Kidney (tissue), 13 donors: ENCODE measurements at regions not wholly inside any gene's neighbourhood (a gene's known extent, or its start where the extent isn't known, plus 50 kb on each side); places are given as distances from the start of the nearest gene placed in this dataset.

Experiments
- DNase-seq, 5 donors: peaks; one replicate each; pipeline ENCODE4 v3.0.0-alpha.2; 2013 to 2020
- FAIRE-seq: peaks from 2 replicates; lab custom pipeline; 2012; peaks lifted over from hg19 to GRCh38; lab: Jason Lieb, UNC
- H3K27ac ChIP-seq, 2 donors: one replicate each; pipeline ENCODE4 v1.7.0; 2013; ENCODE audit warnings: low read depth in 2 of 2, low read length in 2 of 2, inconsistent platforms in 1 of 2
- H3K27me3 ChIP-seq: one replicate; pipeline ENCODE4 v1.7.1; 2013; ENCODE audit warnings: low read length, inconsistent platforms; ENCODE audit not compliant: control insufficient read depth, insufficient read depth
- H3K36me3 ChIP-seq, 3 donors: one replicate each; pipeline versions ENCODE4 v1.7.0 to v1.7.1; 2013; ENCODE audit warnings: low read length in 3 of 3, control low read depth in 1 of 3, inconsistent platforms in 1 of 3; ENCODE audit not compliant: insufficient read depth in 3 of 3, control insufficient read depth in 2 of 3
- H3K4me1 ChIP-seq, 3 donors: one replicate each; pipeline versions ENCODE4 v1.7.0 to v1.7.1; 2013; ENCODE audit warnings: low read length in 3 of 3, inconsistent platforms in 1 of 3, low read depth in 1 of 3; ENCODE audit not compliant: control insufficient read depth in 2 of 3, insufficient read depth in 2 of 3
- H3K4me3 ChIP-seq, 3 donors: one replicate each; pipeline versions ENCODE4 v1.7.0 to v1.8.1; 2013; ENCODE audit warnings: low read length in 3 of 3, control low read depth in 1 of 3, inconsistent platforms in 1 of 3
- H3K9ac ChIP-seq, 3 donors: one replicate each; pipeline versions ENCODE4 v1.7.0 to v1.7.1; 2013; ENCODE audit warnings: low read length in 3 of 3, control low read depth in 1 of 3, inconsistent platforms in 1 of 3
- H3K9me3 ChIP-seq, 3 donors: one replicate each; pipeline versions ENCODE4 v1.7.0 to v1.7.1; 2013; ENCODE audit warnings: low read length in 3 of 3, control low read depth in 1 of 3, inconsistent platforms in 1 of 3; ENCODE audit not compliant: control insufficient read depth in 2 of 3, insufficient read depth in 1 of 3
- intact Hi-C: fragments of 100-400 bp; cut with DNase I; formaldehyde crosslinking; loops from one replicate; pipeline ENCODE4 v1.11.1; 2022
- TF ChIP-seq, protein P1 (sequence below): IDR thresholded peaks from 3 replicates; pipeline ENCODE4 v1.5.1; 2012; ENCODE audit warnings: mild to moderate bottlenecking, moderate library complexity, borderline replicate concordance; ENCODE audit not compliant: insufficient read depth; ENCODE audit errors: extremely low read depth
- donor health status: control.
- donor health status: control.
- donor health status: control.
- donor health status: control.
- donor health status: control.
- donor health status: DM: yes; HTN: yes; CAD: no.
- donor health status: Normal renal cell carcinoma (clear cell type).

DNA sequence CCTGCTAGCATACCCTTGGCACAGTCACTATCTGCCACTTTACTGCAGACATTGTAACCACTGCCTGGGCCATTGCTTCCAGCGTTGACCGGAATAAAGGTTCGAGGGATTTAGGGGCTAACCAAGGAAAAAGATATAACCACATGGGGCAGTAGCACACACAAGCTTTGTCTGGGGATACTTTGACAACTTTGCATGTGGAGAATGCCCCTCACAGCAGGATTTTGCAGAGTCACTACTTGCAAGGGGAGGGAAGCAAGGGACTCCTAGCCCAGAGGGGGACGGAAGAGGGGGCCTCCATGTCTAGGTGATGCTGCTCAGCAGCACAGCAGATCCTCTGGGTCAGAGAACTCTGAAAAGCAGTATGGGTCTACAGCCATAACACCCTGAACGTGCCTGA, 138.7 kb downstream of the SPP2 start:
- TF ChIP-seq, protein P1, sequence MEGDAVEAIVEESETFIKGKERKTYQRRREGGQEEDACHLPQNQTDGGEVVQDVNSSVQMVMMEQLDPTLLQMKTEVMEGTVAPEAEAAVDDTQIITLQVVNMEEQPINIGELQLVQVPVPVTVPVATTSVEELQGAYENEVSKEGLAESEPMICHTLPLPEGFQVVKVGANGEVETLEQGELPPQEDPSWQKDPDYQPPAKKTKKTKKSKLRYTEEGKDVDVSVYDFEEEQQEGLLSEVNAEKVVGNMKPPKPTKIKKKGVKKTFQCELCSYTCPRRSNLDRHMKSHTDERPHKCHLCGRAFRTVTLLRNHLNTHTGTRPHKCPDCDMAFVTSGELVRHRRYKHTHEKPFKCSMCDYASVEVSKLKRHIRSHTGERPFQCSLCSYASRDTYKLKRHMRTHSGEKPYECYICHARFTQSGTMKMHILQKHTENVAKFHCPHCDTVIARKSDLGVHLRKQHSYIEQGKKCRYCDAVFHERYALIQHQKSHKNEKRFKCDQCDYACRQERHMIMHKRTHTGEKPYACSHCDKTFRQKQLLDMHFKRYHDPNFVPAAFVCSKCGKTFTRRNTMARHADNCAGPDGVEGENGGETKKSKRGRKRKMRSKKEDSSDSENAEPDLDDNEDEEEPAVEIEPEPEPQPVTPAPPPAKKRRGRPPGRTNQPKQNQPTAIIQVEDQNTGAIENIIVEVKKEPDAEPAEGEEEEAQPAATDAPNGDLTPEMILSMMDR: no peak
- H3K36me3 ChIP-seq: no peaks in the 10 kb centered on the region
- H3K27me3 ChIP-seq: no peaks in the 10 kb centered on the region
- H3K4me3 ChIP-seq: no peak overlapping the region
- no peaks in the 10 kb centered on the region for H3K9me3 ChIP-seq
- FAIRE-seq: no peak
- H3K27ac ChIP-seq: no peak overlapping the region
- no peak overlapping the region for H3K9ac ChIP-seq
- DNase-seq: no peak
- intact Hi-C loops: no loop called here
- H3K4me1 ChIP-seq: no peaks in the 10 kb centered on the region

DNA sequence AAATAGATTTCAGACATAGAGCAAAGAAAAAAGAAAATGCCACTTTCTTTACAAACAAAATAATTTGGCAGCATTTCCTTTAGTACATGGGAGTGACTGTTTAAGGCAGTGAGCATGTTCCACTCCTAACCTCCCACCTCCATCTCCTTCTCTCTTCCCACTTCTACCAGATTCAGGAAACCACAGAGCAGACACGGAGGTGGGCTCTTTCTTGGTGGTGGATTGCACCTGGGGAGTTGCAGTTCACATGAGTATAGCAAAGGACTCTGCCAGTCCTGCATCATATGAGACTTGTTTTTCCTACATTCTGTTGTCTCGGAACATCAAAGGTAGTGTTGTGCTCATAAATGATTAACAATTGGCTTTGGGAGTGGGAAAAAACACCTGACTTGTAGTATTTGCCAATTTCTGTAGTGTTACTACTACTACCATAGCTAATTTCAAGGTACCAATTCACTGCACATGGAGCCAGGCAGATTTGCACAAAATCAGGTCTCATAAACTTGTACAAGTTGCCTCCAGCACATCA, 137.2 kb downstream of the SPP2 start:
- Histone ChIP-seq H3K27me3 (no peaks in the 10 kb centered on the region), H3K36me3 (no peaks in the 10 kb centered on the region), H3K4me3 (no peak overlapping the region), H3K27ac (no peak overlapping the region), H3K9ac (no peak overlapping the region), H3K4me1 (no peaks in the 10 kb centered on the region), H3K9me3 (no peaks in the 10 kb centered on the region)
- no peak for DNase-seq
- TF ChIP-seq, protein P1: no peak
- intact Hi-C loops: no loop called here
- no peak for FAIRE-seq

DNA sequence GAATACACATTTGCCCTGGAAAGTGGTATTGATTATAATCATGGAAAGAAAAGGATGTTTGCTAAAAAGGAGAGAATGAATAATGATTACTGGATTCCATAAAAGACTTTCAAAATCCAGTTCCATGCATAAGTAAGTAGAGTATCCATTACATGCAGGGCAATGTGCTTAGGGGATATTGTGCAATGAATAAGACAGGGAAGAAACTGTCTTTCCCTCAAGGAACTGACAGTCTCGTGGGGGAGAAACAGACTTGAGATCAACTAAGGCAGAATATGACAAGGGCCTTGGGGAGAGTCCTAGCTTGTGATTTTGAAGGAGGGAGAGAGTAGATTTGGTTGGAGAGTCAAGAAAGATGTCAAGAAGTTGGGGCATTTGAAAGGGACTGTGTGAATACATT, 130.6 kb downstream of the SPP2 start:
- no peak overlapping the region for H3K4me3 ChIP-seq

More for the DNA sequence above, 130.6 kb downstream of the SPP2 start:
- no peak overlapping the region for H3K9ac ChIP-seq
- FAIRE-seq: no peak
- H3K27ac ChIP-seq: no peak overlapping the region
- intact Hi-C loops: no loop called here
- H3K9me3 ChIP-seq: no peaks in the 10 kb centered on the region
- no peaks in the 10 kb centered on the region for H3K36me3 ChIP-seq
- no peaks in the 10 kb centered on the region for H3K27me3 ChIP-seq
- TF ChIP-seq, protein P1: no peak
- no peak for DNase-seq
- H3K4me1 ChIP-seq: no peaks in the 10 kb centered on the region
